SK-N-SH (cell line): ENCODE measurements at regions not wholly inside any gene's neighbourhood (a gene's known extent, or its start where the extent isn't known, plus 50 kb on each side); places are given as distances from the start of the nearest gene placed in this dataset.

Source experiments
- CTCF ChIA-PET: fragments of 300-600, 350-600 bp; formaldehyde crosslinking; extraction: SDS; loops from one replicate; lab custom pipeline; 2021; lab: Yijun Ruan, JAX
- POLR2A ChIA-PET: fragments of 350-600 bp; sonication (Branson Sonifier 250); formaldehyde crosslinking; extraction: SDS; loops from one replicate; lab custom pipeline; 2020; ENCODE audit warnings: antibody characterized with exemption, inconsistent platforms; lab: Yijun Ruan, JAX
- DNase-seq: peaks from one replicate; pipeline ENCODE4 v3.0.0; 2012
- H2AFZ ChIP-seq: fragments of 200-600 bp; sonication (generic); 2 replicates; pipeline ENCODE4 v1.8.1; 2016; ENCODE audit warnings: antibody characterized with exemption, mild to moderate bottlenecking, low read depth
- H3F3A ChIP-seq: fragments of 200-600 bp; sonication (generic); replicated peaks from 2 replicates; pipeline ENCODE3; 2016; ENCODE audit warnings: antibody characterized with exemption, mild to moderate bottlenecking; ENCODE audit not compliant: insufficient read depth
- H3K27ac ChIP-seq, 2 experiments: fragments of 200-500 bp in 1 of 2; fragments of 200-600 bp in 1 of 2; sonication (Bioruptor generic) in 1 of 2; sonication (generic), shearing (Covaris generic) in 1 of 2; 2 replicates each; pipeline versions ENCODE4 v1.5.1 to v1.6.1; 2014 to 2016; ENCODE audit warnings: low read depth in 2 of 2, inconsistent platforms in 1 of 2, low read length in 1 of 2, mild to moderate bottlenecking in 1 of 2, mixed read lengths in 1 of 2
- H3K27me3 ChIP-seq: fragments of 200-600 bp; sonication (generic), shearing (Covaris generic); 2 replicates; pipeline ENCODE4 v1.6.1; 2016; ENCODE audit warnings: mixed run types; ENCODE audit not compliant: insufficient read depth
- H3K36me3 ChIP-seq, 2 experiments: fragments of 200-500 bp in 1 of 2; fragments of 200-600 bp in 1 of 2; sonication (Bioruptor generic) in 1 of 2; sonication (generic) in 1 of 2; replicated peaks in 1 of 2; 2 replicates each; pipeline versions ENCODE3 to v1.5.1; 2014 to 2016; ENCODE audit warnings: low read length in 1 of 2, mild to moderate bottlenecking in 1 of 2; ENCODE audit not compliant: insufficient read depth in 2 of 2, control insufficient read depth in 1 of 2
- H3K4me1 ChIP-seq, 2 experiments: fragments of 200-500 bp in 1 of 2; fragments of 200-600 bp in 1 of 2; sonication (Bioruptor generic) in 1 of 2; sonication (generic), shearing (Covaris generic) in 1 of 2; 2 replicates each; pipeline versions ENCODE4 v1.5.1 to v1.6.1; 2014 to 2016; ENCODE audit warnings: low read depth in 1 of 2, low read length in 1 of 2, mixed run types in 1 of 2; ENCODE audit not compliant: insufficient read depth in 2 of 2, control insufficient read depth in 1 of 2
- H3K4me2 ChIP-seq: fragments of 200-600 bp; sonication (generic), shearing (Covaris generic); 2 replicates; pipeline ENCODE4 v1.6.1; 2017; ENCODE audit warnings: mixed run types
- H3K4me3 ChIP-seq, 2 experiments: fragments of 200-500 bp in 1 of 2; fragments of 200-600 bp in 1 of 2; sonication (Bioruptor generic) in 1 of 2; sonication (generic), shearing (Covaris generic) in 1 of 2; 2 replicates each; pipeline versions ENCODE4 v1.5.1 to v1.8.1; 2014 to 2016; ENCODE audit warnings: low read depth in 2 of 2, inconsistent platforms in 1 of 2, low read length in 1 of 2, mild to moderate bottlenecking in 1 of 2, mixed read lengths in 1 of 2, moderate library complexity in 1 of 2
- H3K79me2 ChIP-seq: fragments of 200-600 bp; sonication (generic); 2 replicates; pipeline ENCODE4 v1.8.1; 2017; ENCODE audit warnings: mild to moderate bottlenecking; ENCODE audit not compliant: insufficient read depth
- H3K9ac ChIP-seq: fragments of 200-600 bp; sonication (generic); 2 replicates; pipeline ENCODE4 v1.6.1; 2017; ENCODE audit warnings: mixed run types
- H3K9me2 ChIP-seq: fragments of 200-600 bp; sonication (generic); 2 replicates; pipeline ENCODE4 v1.6.1; 2017; ENCODE audit warnings: mixed run types
- H3K9me3 ChIP-seq: fragments of 200-600 bp; sonication (generic); 2 replicates; pipeline ENCODE4 v1.6.1; 2017; ENCODE audit warnings: mixed run types, mild to moderate bottlenecking, moderate library complexity
- H4K20me1 ChIP-seq: fragments of 200-600 bp; sonication (generic); 2 replicates; pipeline ENCODE4 v1.6.1; 2017; ENCODE audit warnings: mild to moderate bottlenecking, mixed run types; ENCODE audit not compliant: insufficient read depth
- ELF1 ChIP-seq: IDR thresholded peaks from 2 replicates; pipeline ENCODE4 v1.4.0; 2012
- FOSL2 ChIP-seq: IDR thresholded peaks from 2 replicates; pipeline ENCODE4 v1.4.0; 2012; ENCODE audit warnings: low read depth, mild to moderate bottlenecking, moderate library complexity, borderline replicate concordance
- FOXM1 ChIP-seq: IDR thresholded peaks from 2 replicates; pipeline ENCODE4 v1.4.0; 2012; ENCODE audit warnings: low read depth, mild to moderate bottlenecking
- MEF2A ChIP-seq: IDR thresholded peaks from 2 replicates; pipeline ENCODE4 v1.4.0; 2012; ENCODE audit warnings: low read depth, borderline replicate concordance
- NFIC ChIP-seq: IDR thresholded peaks from 2 replicates; pipeline ENCODE4 v1.4.0; 2012; ENCODE audit warnings: borderline replicate concordance
- PBX3 ChIP-seq: IDR thresholded peaks from 2 replicates; pipeline ENCODE4; 2012
- RAD21 ChIP-seq: IDR thresholded peaks from 2 replicates; pipeline ENCODE4 v1.6.1; 2012; ENCODE audit warnings: mild to moderate bottlenecking, low read length
- REST ChIP-seq: IDR thresholded peaks from 2 replicates; pipeline ENCODE4 v1.6.1; 2012; ENCODE audit warnings: mild to moderate bottlenecking, low read depth, low read length, moderate library complexity
- RFX5 ChIP-seq: IDR thresholded peaks from 2 replicates; pipeline ENCODE4 v1.6.1; 2012; ENCODE audit warnings: mild to moderate bottlenecking, improper control_type of control experiment, low read length
- SMC3 ChIP-seq: IDR thresholded peaks from 2 replicates; pipeline ENCODE4 v1.6.1; 2012; ENCODE audit warnings: low read depth, low read length, improper control_type of control experiment
- TCF12 ChIP-seq: IDR thresholded peaks from 2 replicates; pipeline ENCODE4 v1.4.0; 2012
- YY1 ChIP-seq: IDR thresholded peaks from 2 replicates; pipeline ENCODE4 v1.4.0; 2012; ENCODE audit warnings: low read depth, mild to moderate bottlenecking
- WGBS: methylation state at CpG from one replicate; pipeline ENCODE4 v1.1.6; 2017; ENCODE audit warnings: low lambda C conversion rate; 5-methylcytosine and 5-hydroxymethylcytosine counted together
- TF ChIP-seq, protein P1 (sequence below): IDR thresholded peaks from 2 replicates; pipeline ENCODE4 v1.4.0; 2012; ENCODE audit warnings: low read depth, borderline replicate concordance
- TF ChIP-seq, protein P2 (sequence below): IDR thresholded peaks from 2 replicates; pipeline ENCODE4 v1.4.0; 2012; ENCODE audit warnings: low read depth

DNA sequence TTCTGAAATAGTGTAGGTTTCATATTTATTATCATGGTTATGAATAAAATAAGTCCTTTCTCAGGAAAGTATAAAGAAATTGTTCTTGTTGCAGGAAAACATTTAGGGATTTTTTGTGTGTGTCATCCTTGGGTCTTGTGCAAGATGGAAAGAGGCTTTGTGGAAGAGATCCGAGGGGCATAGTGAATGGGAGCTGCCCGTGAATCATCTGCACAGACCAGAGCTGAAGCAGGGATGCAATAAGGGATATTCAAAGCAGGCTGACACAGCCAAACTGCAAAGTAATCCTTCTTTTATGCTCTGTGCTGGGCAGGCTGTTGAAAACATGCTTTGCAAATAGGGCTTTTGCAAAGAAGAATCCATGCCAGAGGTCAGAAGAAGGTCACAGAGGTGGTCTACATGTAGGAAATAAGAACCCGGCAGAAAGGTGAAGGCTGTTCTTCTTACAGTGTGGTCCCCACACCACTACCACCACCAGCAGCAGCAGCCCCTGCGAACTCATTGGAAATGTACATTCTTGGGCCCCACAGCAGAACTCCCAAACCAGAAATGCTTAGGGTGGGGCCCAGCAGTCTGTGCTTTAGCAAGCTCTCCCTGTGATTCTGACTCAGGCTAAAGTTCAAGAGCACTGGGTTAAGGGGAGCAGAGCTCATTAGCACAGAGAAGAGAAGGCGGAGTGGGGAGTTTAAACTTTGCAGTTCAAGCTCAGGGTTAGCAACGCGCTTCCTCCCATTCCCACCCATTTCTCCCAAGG lies 237.6 kb downstream of the QKI start (continued):
- TF ChIP-seq, protein P1, sequence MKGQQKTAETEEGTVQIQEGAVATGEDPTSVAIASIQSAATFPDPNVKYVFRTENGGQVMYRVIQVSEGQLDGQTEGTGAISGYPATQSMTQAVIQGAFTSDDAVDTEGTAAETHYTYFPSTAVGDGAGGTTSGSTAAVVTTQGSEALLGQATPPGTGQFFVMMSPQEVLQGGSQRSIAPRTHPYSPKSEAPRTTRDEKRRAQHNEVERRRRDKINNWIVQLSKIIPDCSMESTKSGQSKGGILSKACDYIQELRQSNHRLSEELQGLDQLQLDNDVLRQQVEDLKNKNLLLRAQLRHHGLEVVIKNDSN: no peak
- TF ChIP-seq RFX5 (no peak), SMC3 (no peak), MEF2A (no peak), NFIC (no peak), YY1 (no peak), FOXM1 (no peak), PBX3 (no peak)

DNA sequence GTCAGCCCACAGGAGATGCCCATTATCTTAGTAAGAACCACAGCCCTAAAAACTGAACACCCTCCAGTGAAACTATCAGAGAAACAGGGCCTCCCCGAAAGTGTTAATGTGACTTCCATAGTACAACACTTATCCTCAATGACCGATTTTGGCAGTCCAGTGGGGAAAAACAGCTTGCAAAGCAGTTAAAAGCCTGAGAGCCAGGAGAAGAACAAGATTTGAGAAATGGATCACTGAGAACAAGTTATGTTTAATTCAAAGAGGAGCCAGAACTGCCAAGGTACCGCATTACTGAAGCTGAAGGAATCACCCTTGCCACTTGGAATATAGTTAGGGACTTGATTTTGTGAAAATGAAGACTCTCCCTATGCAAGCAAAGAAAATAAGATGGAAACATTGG lies 236.9 kb downstream of the QKI start:
- H3K9ac ChIP-seq: no peak overlapping the region
- POLR2A ChIA-PET: no interaction called here
- no peak overlapping the region for H3K27ac ChIP-seq
- H3K4me1 ChIP-seq: no peaks in the 10 kb centered on the region
- no peaks in the 10 kb centered on the region for H3K79me2 ChIP-seq
- CTCF ChIA-PET: interaction anchor here (1.6 kb wide), 1 partner anchor 18 kb away, joined by 5 read pairs; no protein-coding TSS in a partner anchor
- no peaks in the 10 kb centered on the region for H3K27me3 ChIP-seq
- no peaks in the 10 kb centered on the region for H3K36me3 ChIP-seq
- no peak overlapping the region for H3K4me2 ChIP-seq
- TF ChIP-seq REST (no peak), TCF12 (no peak), FOSL2 (no peak), ELF1 (no peak), SMC3 (no peak), RAD21 (no peak)
- TF ChIP-seq, protein P2, sequence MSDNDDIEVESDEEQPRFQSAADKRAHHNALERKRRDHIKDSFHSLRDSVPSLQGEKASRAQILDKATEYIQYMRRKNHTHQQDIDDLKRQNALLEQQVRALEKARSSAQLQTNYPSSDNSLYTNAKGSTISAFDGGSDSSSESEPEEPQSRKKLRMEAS: no peak
- no peaks in the 10 kb centered on the region for H4K20me1 ChIP-seq
- H3K9me2 ChIP-seq: no peaks in the 10 kb centered on the region
- no peak overlapping the region for H2AFZ ChIP-seq
- H3F3A ChIP-seq: no peaks in the 10 kb centered on the region
- WGBS: 42% methylated on average over 3 of the region's 3 CpGs
- H3K4me3 ChIP-seq: no peak overlapping the region
- DNase-seq: no peak
- H3K9me3 ChIP-seq: no peaks in the 10 kb centered on the region
